GM06990 (cell line): ENCODE measurements at regions not wholly inside any gene's neighbourhood (a gene's known extent, or its start where the extent isn't known, plus 50 kb on each side); places are given as distances from the start of the nearest gene placed in this dataset.

Experiments
- DNase-seq: peaks from one replicate; pipeline ENCODE4 v3.0.0-alpha.2; 2011; ENCODE audit not compliant: insufficient read length; ENCODE audit errors: extremely low read depth
- H3K27me3 ChIP-seq: replicated peaks from 2 replicates; pipeline ENCODE4 v1.6.0; 2011; ENCODE audit warnings: low read length; ENCODE audit not compliant: control insufficient read depth, insufficient read depth
- H3K36me3 ChIP-seq: 2 replicates; pipeline ENCODE4 v1.5.1; 2011; ENCODE audit warnings: low read length; ENCODE audit not compliant: control insufficient read depth, insufficient read depth
- H3K4me3 ChIP-seq: replicated peaks from 2 replicates; pipeline ENCODE4 v1.5.1; 2011; ENCODE audit warnings: low read depth, mild to moderate bottlenecking, control low read depth, low read length
- CTCF ChIP-seq: IDR thresholded peaks from 2 replicates; pipeline ENCODE4 v1.5.1; 2011; ENCODE audit warnings: low read length, control low read depth, mild to moderate bottlenecking, inconsistent platforms; ENCODE audit not compliant: insufficient read depth, poor library complexity, severe bottlenecking

DNA sequence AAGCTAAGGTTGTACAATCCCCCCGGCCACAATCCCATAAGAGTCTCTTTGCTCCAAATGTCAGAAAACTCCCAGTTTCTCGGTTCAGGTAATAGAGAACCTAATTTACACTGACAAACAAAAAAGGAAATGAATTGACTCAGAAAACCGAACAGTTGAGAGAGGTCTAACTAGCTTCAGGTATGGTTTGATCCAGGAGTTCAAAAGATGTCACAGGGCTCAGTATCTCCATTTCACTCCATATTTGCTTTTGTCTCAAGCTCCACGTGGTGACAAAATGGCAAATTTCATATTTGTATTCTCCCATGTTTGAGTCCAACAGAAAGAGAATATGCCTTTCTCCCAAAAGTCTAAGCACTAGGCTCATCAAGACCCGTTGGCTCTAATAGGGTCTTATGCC lies 117.4 kb downstream of the AXIN2 start:
- H3K36me3 ChIP-seq: no peaks in the 10 kb centered on the region
- no peak overlapping the region for H3K4me3 ChIP-seq
- H3K27me3 ChIP-seq: no peaks in the 10 kb centered on the region; the same call in 1 of the 2 replicates
- no peak for DNase-seq
- TF ChIP-seq CTCF: no peak

DNA sequence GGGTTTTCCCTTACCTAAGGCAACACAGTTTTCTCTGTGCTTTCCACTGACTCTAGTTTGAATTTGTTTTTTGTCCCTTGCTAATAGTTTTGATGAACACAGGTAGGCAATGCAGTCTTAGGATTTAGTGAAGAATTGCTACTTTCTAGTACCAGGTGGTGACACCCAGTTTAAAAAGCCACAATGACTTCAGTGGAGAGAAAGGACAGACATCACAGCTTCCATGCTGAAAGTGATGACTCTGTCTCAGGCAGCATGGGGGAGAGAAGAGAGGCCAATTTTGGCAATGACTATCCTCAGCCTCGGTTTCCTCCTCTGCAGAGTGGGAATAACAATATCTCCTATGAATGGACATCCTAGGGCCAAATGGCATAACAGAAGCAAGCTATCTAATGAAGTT lies 118.8 kb downstream of the AXIN2 start:
- no peaks in the 10 kb centered on the region; the same call in 1 of the 2 replicates for H3K27me3 ChIP-seq
- DNase-seq: no peak
- no peaks in the 10 kb centered on the region for H3K36me3 ChIP-seq
- no peak for TF ChIP-seq CTCF
- no peak overlapping the region for H3K4me3 ChIP-seq

DNA sequence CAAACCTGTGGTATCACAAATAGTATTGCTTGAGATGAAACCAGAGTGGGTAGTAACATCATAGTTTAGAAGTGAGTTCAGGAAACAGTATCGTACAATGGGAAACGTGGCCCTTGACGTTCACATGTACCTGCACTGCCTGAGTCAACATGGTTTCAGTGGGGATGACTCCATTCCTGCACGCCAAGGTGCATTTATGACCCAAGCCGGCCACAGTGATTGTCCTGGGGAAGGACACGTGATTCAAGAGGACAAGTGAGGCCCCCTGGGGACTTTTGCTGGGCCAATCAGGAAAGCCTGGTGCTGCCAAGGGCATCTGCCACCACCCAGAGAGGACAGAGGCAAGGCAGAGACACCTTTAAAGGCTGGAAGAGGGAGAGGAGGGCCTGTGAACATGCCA lies 119.2 kb downstream of the AXIN2 start:
- Histone ChIP-seq H3K4me3 (no peak overlapping the region), H3K27me3 (no peaks in the 10 kb centered on the region; the same call in 1 of the 2 replicates), H3K36me3 (no peaks in the 10 kb centered on the region)
- TF ChIP-seq CTCF: no peak
- DNase-seq: no peak

GRCh38 chr17:65441053-65441605 lies 120.3 kb downstream of the AXIN2 start:
- no peak for TF ChIP-seq CTCF
- Histone ChIP-seq H3K27me3 (no peaks in the 10 kb centered on the region; the same call in 1 of the 2 replicates), H3K36me3 (no peaks in the 10 kb centered on the region), H3K4me3 (no peak overlapping the region)
- no peak for DNase-seq

- no peaks in the 10 kb centered on the region for H3K36me3 ChIP-seq
- no peak for DNase-seq
- TF ChIP-seq CTCF: no peak
- no peaks in the 10 kb centered on the region for H3K27me3 ChIP-seq
- no peak overlapping the region for H3K4me3 ChIP-seq
Measured at GRCh38 chr17:65438708-65439294, 122.6 kb downstream of the AXIN2 start.

GRCh38 chr17:65438173-65438572 lies 123.3 kb downstream of the AXIN2 start:
- Histone ChIP-seq H3K4me3 (no peak overlapping the region), H3K36me3 (no peaks in the 10 kb centered on the region), H3K27me3 (no peaks in the 10 kb centered on the region)
- no peak for TF ChIP-seq CTCF
- DNase-seq: no peak
